CD14-positive monocyte (primary cell): ENCODE measurements at regions not wholly inside any gene's neighbourhood (a gene's known extent, or its start where the extent isn't known, plus 50 kb on each side); places are given as distances from the start of the nearest gene placed in this dataset.

Experiments
- DNase-seq, 3 donors: peaks; one replicate each; pipeline ENCODE4 v3.0.0-alpha.2; 2011 to 2022
- H2AFZ ChIP-seq: 2 replicates; pipeline ENCODE4 v1.6.0; 2012; ENCODE audit warnings: mild to moderate bottlenecking, low read depth, low read length, inconsistent platforms; ENCODE audit not compliant: insufficient read depth, poor library complexity, severe bottlenecking
- H3K27ac ChIP-seq, 2 donors: 1 replicate in 1 of 2; 2 replicates in 1 of 2; pipeline ENCODE4 v1.5.1; 2012 to 2013; ENCODE audit warnings: low read length in 2 of 2, control low read depth in 1 of 2, inconsistent platforms in 1 of 2, low read depth in 1 of 2, mild to moderate bottlenecking in 1 of 2
- H3K27me3 ChIP-seq, 2 donors: one replicate each; pipeline versions ENCODE4 v1.6.0 to v1.6.1; 2011 to 2013; ENCODE audit warnings: low read length in 2 of 2; ENCODE audit not compliant: control insufficient read depth in 2 of 2, insufficient read depth in 2 of 2
- H3K36me3 ChIP-seq, 2 donors: replicated peaks in 1 of 2; 1 replicate in 1 of 2; 2 replicates in 1 of 2; pipeline versions ENCODE4 v1.5.1 to v1.6.1; 2012 to 2013; ENCODE audit warnings: low read length in 2 of 2, control low read depth in 1 of 2, inconsistent platforms in 1 of 2, mild to moderate bottlenecking in 1 of 2; ENCODE audit not compliant: insufficient read depth in 2 of 2, control insufficient read depth in 1 of 2
- H3K4me1 ChIP-seq, 2 donors: 1 replicate in 1 of 2; 2 replicates in 1 of 2; pipeline versions ENCODE4 v1.5.1 to v1.6.1; 2012 to 2013; ENCODE audit warnings: low read length in 2 of 2, control low read depth in 1 of 2, inconsistent platforms in 1 of 2, mild to moderate bottlenecking in 1 of 2, moderate library complexity in 1 of 2; ENCODE audit not compliant: insufficient read depth in 2 of 2, control insufficient read depth in 1 of 2
- H3K4me2 ChIP-seq: replicated peaks from 2 replicates; pipeline ENCODE3; 2012; ENCODE audit warnings: low read length, moderate library complexity, mild to moderate bottlenecking; ENCODE audit not compliant: poor library complexity, severe bottlenecking; ENCODE audit errors: extremely low read depth
- H3K4me3 ChIP-seq, 3 experiments: fragments of 200-600 bp in 1 of 3; sonication (generic) in 1 of 3; replicated peaks in 1 of 3; 1 replicate in 2 of 3; 2 replicates in 1 of 3; pipeline ENCODE4 v1.5.1; 2011 to 2013; ENCODE audit warnings: low read length in 3 of 3, mild to moderate bottlenecking in 3 of 3, control low read depth in 2 of 3, low read depth in 2 of 3, inconsistent platforms in 1 of 3, moderate library complexity in 1 of 3
- H3K79me2 ChIP-seq: 2 replicates; pipeline ENCODE4 v1.6.0; 2012; ENCODE audit warnings: mild to moderate bottlenecking, control low read depth, inconsistent platforms, low read length, moderate library complexity; ENCODE audit not compliant: insufficient read depth
- H3K9ac ChIP-seq: 2 replicates; pipeline ENCODE4 v1.6.0; 2017; ENCODE audit warnings: low read length, mild to moderate bottlenecking; ENCODE audit not compliant: insufficient read depth, poor library complexity, severe bottlenecking
- H3K9me3 ChIP-seq, 2 donors: replicated peaks in 1 of 2; 1 replicate in 1 of 2; 2 replicates in 1 of 2; pipeline versions ENCODE4 v1.5.1 to v1.6.1; 2012 to 2013; ENCODE audit warnings: low read length in 2 of 2, control low read depth in 1 of 2; ENCODE audit not compliant: control insufficient read depth in 1 of 2, insufficient read depth in 1 of 2
- H4K20me1 ChIP-seq: 2 replicates; pipeline ENCODE4 v1.6.0; 2012; ENCODE audit warnings: mild to moderate bottlenecking, low read length, control low read depth, moderate library complexity; ENCODE audit not compliant: insufficient read depth
- H3K27ac Mint-ChIP-seq, 7 donors: one replicate each; pipeline ENCODE4 v1.8.0; 2020; ENCODE audit warnings: mild to moderate bottlenecking in 7 of 7, mixed read lengths in 7 of 7, moderate library complexity in 6 of 7, inconsistent platforms in 2 of 7
- H3K27me3 Mint-ChIP-seq, 3 donors: one replicate each; pipeline ENCODE4 v1.8.0; 2021 to 2022; ENCODE audit warnings: low read depth in 3 of 3, mild to moderate bottlenecking in 3 of 3, mixed read lengths in 3 of 3, moderate library complexity in 3 of 3, inconsistent platforms in 1 of 3
- H3K36me3 Mint-ChIP-seq, 2 donors: one replicate each; pipeline ENCODE4 v1.8.0; 2020; ENCODE audit warnings: mixed read lengths in 2 of 2, inconsistent platforms in 1 of 2, mild to moderate bottlenecking in 1 of 2
- H3K4me1 Mint-ChIP-seq: one replicate; pipeline ENCODE4 v1.8.0; 2020; ENCODE audit warnings: mild to moderate bottlenecking, mixed read lengths
- H3K4me3 Mint-ChIP-seq, 2 donors: one replicate each; pipeline ENCODE4 v1.8.0; 2020; ENCODE audit warnings: mild to moderate bottlenecking in 2 of 2, mixed read lengths in 2 of 2, moderate library complexity in 1 of 2
- H3K9me3 Mint-ChIP-seq, 7 donors: one replicate each; pipeline ENCODE4 v1.8.0; 2020 to 2022; ENCODE audit warnings: mixed read lengths in 7 of 7, mild to moderate bottlenecking in 6 of 7, moderate library complexity in 6 of 7, inconsistent platforms in 2 of 7
- WGBS: methylation state at CpG from one replicate; pipeline ENCODE4 v1.1.5; 2013; ENCODE audit warnings: missing lambda C conversion rate; ENCODE audit not compliant: insufficient coverage; 5-methylcytosine and 5-hydroxymethylcytosine counted together
- intact Hi-C, 2 donors: fragments of 100-400 bp; cut with micrococcal nuclease; formaldehyde crosslinking; loops; one replicate each; pipeline versions ENCODE4 v1.15.0 to v1.15.1; 2023
- TF ChIP-seq, protein P1 (sequence below): fragments of 200-600 bp; IDR thresholded peaks from one replicate; pipeline ENCODE4 v1.8.0; 2022; ENCODE audit warnings: antibody characterized with exemption, mild to moderate bottlenecking

DNA sequence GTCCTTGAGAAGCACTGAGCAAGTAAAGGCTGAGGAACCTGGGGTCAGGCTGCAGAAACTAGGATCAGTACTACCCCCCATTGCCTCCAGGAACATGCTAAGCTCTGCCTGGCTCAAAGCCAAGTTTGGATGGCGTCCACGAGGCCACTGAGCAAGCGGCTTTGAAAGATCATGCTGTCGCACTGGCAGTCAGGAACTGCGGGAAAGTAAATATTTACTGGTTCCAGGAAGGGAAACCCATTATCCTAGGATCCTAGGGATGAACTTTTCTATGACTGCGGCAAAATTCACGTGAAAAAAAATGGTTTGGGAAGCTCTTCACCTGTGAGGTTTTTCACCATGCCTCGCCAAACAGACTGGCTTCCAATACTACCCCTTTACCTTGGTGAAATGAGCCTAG, 75.3 kb upstream of the PJA2 start:
- no peak overlapping the region for H3K4me3 Mint-ChIP-seq
- no peak overlapping the region for H3K4me2 ChIP-seq
- intact Hi-C loops, result no loop called here
- H3K9me3 Mint-ChIP-seq, result peaks cover 0 to 13% (median 6%) of the 10 kb centered on the region in 7 donors
- DNase-seq, result no peak
- no peak overlapping the region for H2AFZ ChIP-seq
- TF ChIP-seq, protein P1, sequence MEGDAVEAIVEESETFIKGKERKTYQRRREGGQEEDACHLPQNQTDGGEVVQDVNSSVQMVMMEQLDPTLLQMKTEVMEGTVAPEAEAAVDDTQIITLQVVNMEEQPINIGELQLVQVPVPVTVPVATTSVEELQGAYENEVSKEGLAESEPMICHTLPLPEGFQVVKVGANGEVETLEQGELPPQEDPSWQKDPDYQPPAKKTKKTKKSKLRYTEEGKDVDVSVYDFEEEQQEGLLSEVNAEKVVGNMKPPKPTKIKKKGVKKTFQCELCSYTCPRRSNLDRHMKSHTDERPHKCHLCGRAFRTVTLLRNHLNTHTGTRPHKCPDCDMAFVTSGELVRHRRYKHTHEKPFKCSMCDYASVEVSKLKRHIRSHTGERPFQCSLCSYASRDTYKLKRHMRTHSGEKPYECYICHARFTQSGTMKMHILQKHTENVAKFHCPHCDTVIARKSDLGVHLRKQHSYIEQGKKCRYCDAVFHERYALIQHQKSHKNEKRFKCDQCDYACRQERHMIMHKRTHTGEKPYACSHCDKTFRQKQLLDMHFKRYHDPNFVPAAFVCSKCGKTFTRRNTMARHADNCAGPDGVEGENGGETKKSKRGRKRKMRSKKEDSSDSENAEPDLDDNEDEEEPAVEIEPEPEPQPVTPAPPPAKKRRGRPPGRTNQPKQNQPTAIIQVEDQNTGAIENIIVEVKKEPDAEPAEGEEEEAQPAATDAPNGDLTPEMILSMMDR, result no peak
- no peaks in the 10 kb centered on the region for H3K79me2 ChIP-seq
- no peak overlapping the region for H3K9ac ChIP-seq
- H3K27me3 ChIP-seq, result no peaks in the 10 kb centered on the region
- H3K27me3 Mint-ChIP-seq, result peaks cover 0 to 5% (median 4%) of the 10 kb centered on the region in 3 donors
- H3K4me3 ChIP-seq, result no peak overlapping the region
- no peak overlapping the region for H3K27ac ChIP-seq
- H4K20me1 ChIP-seq, result no peaks in the 10 kb centered on the region
- peaks cover 0 to 8% of the 10 kb centered on the region in 2 donors for H3K9me3 ChIP-seq
- peaks cover 12 to 14% of the 10 kb centered on the region in 2 donors for H3K4me1 ChIP-seq
- peaks cover 20% of the 10 kb centered on the region for H3K4me1 Mint-ChIP-seq
- no peaks in the 10 kb centered on the region for H3K36me3 Mint-ChIP-seq
- no peak overlapping the region for H3K27ac Mint-ChIP-seq
- H3K36me3 ChIP-seq, result no peaks in the 10 kb centered on the region
- 70% methylated on average over 7 of the region's 8 CpGs for WGBS

DNA sequence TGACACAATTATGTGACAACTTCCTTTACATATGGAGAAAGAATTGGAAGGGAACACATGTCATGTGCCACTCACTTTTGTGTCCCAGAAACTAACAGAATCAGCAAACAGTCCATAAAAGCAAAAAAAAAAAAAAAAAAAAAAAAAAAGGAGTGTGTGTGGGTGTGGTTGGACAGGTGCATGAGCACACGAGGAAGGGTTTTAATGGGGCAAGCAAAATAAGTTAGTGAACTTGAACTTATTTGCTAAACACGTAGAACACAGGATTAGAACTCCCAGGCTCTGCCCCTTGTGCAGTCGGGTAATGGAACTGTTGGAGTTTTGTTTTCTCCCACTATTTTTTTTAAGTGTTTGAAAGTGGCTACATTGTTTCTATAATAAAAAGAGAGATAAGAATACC, 74.8 kb upstream of the PJA2 start:
- Mint-ChIP-seq H3K9me3 (peaks cover 0 to 13% (median 6%) of the 10 kb centered on the region in 7 donors), H3K27me3 (peaks cover 0 to 4% (median 3%) of the 10 kb centered on the region in 3 donors), H3K4me1 (peaks cover 20% of the 10 kb centered on the region), H3K36me3 (no peaks in the 10 kb centered on the region), H3K27ac (no peak overlapping the region), H3K4me3 (no peak overlapping the region)
- intact Hi-C loops, result no loop called here
- WGBS, result no CpG with 5 or more reads among the region's 3 CpGs
- TF ChIP-seq, protein P1, result no peak
- H3K36me3 ChIP-seq, result no peaks in the 10 kb centered on the region
- no peak overlapping the region for H3K4me2 ChIP-seq
- H3K4me3 ChIP-seq, result no peak overlapping the region
- no peaks in the 10 kb centered on the region for H3K27me3 ChIP-seq
- no peak overlapping the region for H3K9ac ChIP-seq
- DNase-seq, result no peak
- H3K4me1 ChIP-seq, result peaks cover 12 to 14% of the 10 kb centered on the region in 2 donors
- no peaks in the 10 kb centered on the region for H4K20me1 ChIP-seq
- no peak overlapping the region for H2AFZ ChIP-seq
- no peak overlapping the region for H3K27ac ChIP-seq
- H3K9me3 ChIP-seq, result peaks cover 0 to 8% of the 10 kb centered on the region in 2 donors
- H3K79me2 ChIP-seq, result no peaks in the 10 kb centered on the region
